Loucy (cell line): ENCODE measurements at regions not wholly inside any gene's neighbourhood (a gene's known extent, or its start where the extent isn't known, plus 50 kb on each side); places are given as distances from the start of the nearest gene placed in this dataset.

Experiments
- CTCF ChIP-seq: fragments of 200-600 bp; sonication (generic); conservative IDR thresholded peaks from 2 replicates; pipeline ENCODE4 v1.5.1; 2014; ENCODE audit warnings: mild to moderate bottlenecking, antibody characterized with exemption, low read length
- EZH2phosphoT487 ChIP-seq: fragments of 200-600 bp; IDR thresholded peaks from 2 replicates; pipeline ENCODE4 v1.6.1; 2018; ENCODE audit warnings: antibody characterized with exemption, mild to moderate bottlenecking, moderate library complexity, borderline replicate concordance

DNA sequence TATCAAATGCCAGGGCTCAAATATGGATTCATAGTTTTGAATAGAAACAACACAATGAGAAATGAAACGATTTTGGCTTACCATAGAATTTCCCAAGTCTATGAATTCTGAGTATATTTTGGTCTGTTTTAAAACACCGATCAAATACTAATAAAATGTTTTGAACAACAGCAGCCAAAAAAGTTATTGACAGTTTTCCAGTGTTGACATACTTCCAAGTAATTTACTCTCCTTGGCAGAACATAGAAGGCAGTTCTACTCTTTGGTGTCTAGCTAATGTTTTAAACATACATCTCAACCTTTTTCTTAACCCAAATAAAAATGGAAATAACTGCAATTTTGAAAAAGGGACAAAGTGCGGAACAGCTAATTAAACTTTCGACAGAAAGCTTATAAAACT lies 1419.8 kb downstream of the ADGRL3 start:
- TF ChIP-seq CTCF = no peak
- TF ChIP-seq EZH2phosphoT487 = no peak
